SK-N-SH (cell line): ENCODE measurements at regions not wholly inside any gene's neighbourhood (a gene's known extent, or its start where the extent isn't known, plus 50 kb on each side); places are given as distances from the start of the nearest gene placed in this dataset.

Source experiments
- CHD2 ChIP-seq: fragments of 150-350 bp; IDR thresholded peaks from 2 replicates; pipeline ENCODE4 v1.6.1; 2018; ENCODE audit warnings: low read length; ENCODE audit not compliant: partially characterized antibody
- CTCF ChIP-seq: fragments of 200-600 bp; sonication (generic); IDR thresholded peaks from 2 replicates; pipeline ENCODE4 v1.6.1; 2017; ENCODE audit warnings: antibody characterized with exemption, mild to moderate bottlenecking, moderate library complexity
- EP300 ChIP-seq, 2 experiments: IDR thresholded peaks; 2 replicates each; pipeline versions ENCODE4 v1.4.0 to v1.6.1; 2012; ENCODE audit warnings: borderline replicate concordance in 1 of 2, low read depth in 1 of 2, low read length in 1 of 2
- GATA2 ChIP-seq: sonication (generic); formaldehyde crosslinking; IDR thresholded peaks from 2 replicates; pipeline ENCODE4 v1.5.0; 2020; ENCODE audit warnings: mild to moderate bottlenecking, missing genetic modification reagents
- JUND ChIP-seq: IDR thresholded peaks from 2 replicates; pipeline ENCODE4 v1.4.0; 2012
- MAX ChIP-seq: IDR thresholded peaks from 2 replicates; pipeline ENCODE4 v1.4.0; 2012; ENCODE audit warnings: low read depth
- POLR2AphosphoS5 ChIP-seq: IDR thresholded peaks from 2 replicates; pipeline ENCODE4 v1.6.1; 2012; ENCODE audit warnings: low read depth, low read length
- REST ChIP-seq: IDR thresholded peaks from 2 replicates; pipeline ENCODE4 v1.6.1; 2012; ENCODE audit warnings: mild to moderate bottlenecking, low read depth, low read length, moderate library complexity
- TCF12 ChIP-seq: IDR thresholded peaks from 2 replicates; pipeline ENCODE4 v1.4.0; 2012
- TEAD4 ChIP-seq: IDR thresholded peaks from 2 replicates; pipeline ENCODE4 v1.4.0; 2012; ENCODE audit warnings: mild to moderate bottlenecking, borderline replicate concordance; ENCODE audit not compliant: insufficient read depth
- YY1 ChIP-seq: IDR thresholded peaks from 2 replicates; pipeline ENCODE4 v1.4.0; 2012; ENCODE audit warnings: low read depth, mild to moderate bottlenecking

DNA sequence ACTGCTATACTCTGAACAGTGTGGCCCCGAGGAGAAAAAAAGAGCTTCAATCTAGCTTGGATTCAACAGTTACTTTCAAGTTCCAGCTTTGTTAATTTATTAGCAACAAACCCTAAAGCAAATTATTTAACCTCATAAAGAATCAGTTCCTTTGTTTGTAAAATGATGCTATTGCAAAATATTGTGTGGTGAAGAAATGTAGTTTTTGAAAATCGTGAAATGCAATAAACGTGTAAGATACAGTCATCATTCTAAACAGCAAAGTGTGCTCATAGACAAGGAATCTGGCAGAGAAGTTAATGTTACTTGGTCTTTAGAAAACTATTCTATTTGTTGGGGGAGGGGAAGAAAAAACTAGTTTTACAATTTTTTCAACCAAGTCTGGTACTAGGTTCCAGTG is 297.6 kb upstream of the ADGRL4 start:
- no peak for TF ChIP-seq REST
- no peak for TF ChIP-seq CTCF
- TF ChIP-seq CHD2 = no peak
- no peak for TF ChIP-seq GATA2 (CRISPR knock-in tag)
- TF ChIP-seq POLR2AphosphoS5 = no peak
- TF ChIP-seq TEAD4 = no peak
- no peak for TF ChIP-seq YY1
- TF ChIP-seq JUND = no peak
- TF ChIP-seq TCF12 = no peak
- TF ChIP-seq MAX = no peak
- no peak for TF ChIP-seq EP300 (IDR thresholded peaks at IDR 0.05; ENCODE audit: borderline replicate concordance in 1 of 2, low read depth in 1 of 2, low read length in 1 of 2)
